Smooth muscle cell (in vitro differentiated cells): ENCODE measurements at regions not wholly inside any gene's neighbourhood (a gene's known extent, or its start where the extent isn't known, plus 50 kb on each side); places are given as distances from the start of the nearest gene placed in this dataset.

Experiments used
- DNase-seq: peaks from one replicate; lab custom pipeline; 2025; ENCODE audit not compliant: unreplicated experiment; lab: John Stamatoyannopoulos, UW
- H2AFZ ChIP-seq: fragments of 200-600 bp; sonication (generic); 2 replicates; pipeline ENCODE4 v1.6.0; 2016; ENCODE audit warnings: antibody characterized with exemption, low read depth, mild to moderate bottlenecking
- H3F3A ChIP-seq: fragments of 200-600 bp; sonication (generic); 2 replicates; pipeline ENCODE4 v1.6.0; 2017; ENCODE audit warnings: antibody characterized with exemption, low read depth
- H3K27ac ChIP-seq: fragments of 200-600 bp; sonication (generic); 2 replicates; pipeline ENCODE4 v1.5.1; 2016; ENCODE audit warnings: low read depth, mild to moderate bottlenecking
- H3K27me3 ChIP-seq: fragments of 200-600 bp; sonication (generic); 2 replicates; pipeline ENCODE4 v1.6.1; 2016; ENCODE audit warnings: low read depth, mild to moderate bottlenecking
- H3K36me3 ChIP-seq: fragments of 200-600 bp; sonication (generic); 2 replicates; pipeline ENCODE4 v1.5.1; 2016; ENCODE audit warnings: low read depth
- H3K4me1 ChIP-seq: fragments of 200-600 bp; sonication (generic); 2 replicates; pipeline ENCODE4 v1.5.1; 2016; ENCODE audit warnings: low read depth
- H3K4me2 ChIP-seq: fragments of 200-600 bp; sonication (generic); 2 replicates; pipeline ENCODE4 v1.6.0; 2016; ENCODE audit warnings: mild to moderate bottlenecking
- H3K4me3 ChIP-seq: fragments of 200-600 bp; sonication (generic); 2 replicates; pipeline ENCODE4 v1.5.1; 2016; ENCODE audit warnings: mild to moderate bottlenecking
- H3K79me2 ChIP-seq: fragments of 200-600 bp; sonication (generic); 2 replicates; pipeline ENCODE4 v1.6.0; 2016; ENCODE audit warnings: low read depth, mild to moderate bottlenecking
- H3K9ac ChIP-seq: fragments of 200-600 bp; sonication (generic); 2 replicates; pipeline ENCODE4 v1.6.0; 2016; ENCODE audit warnings: low read depth
- H3K9me3 ChIP-seq: fragments of 200-600 bp; sonication (generic); replicated peaks from 2 replicates; pipeline ENCODE4 v1.5.1; 2016; ENCODE audit warnings: low read depth
- H4K20me1 ChIP-seq: fragments of 200-600 bp; sonication (generic); 2 replicates; pipeline ENCODE4 v1.6.0; 2016; ENCODE audit warnings: low read depth
- CTCF ChIP-seq: fragments of 200-600 bp; sonication (generic); IDR thresholded peaks from 2 replicates; pipeline ENCODE4 v1.5.1; 2017; ENCODE audit warnings: borderline replicate concordance, mild to moderate bottlenecking, antibody characterized with exemption; ENCODE audit not compliant: insufficient read depth, poor library complexity, severe bottlenecking
- WGBS: methylation state at CpG from one replicate; pipeline ENCODE4 v1.1.7; 2016; ENCODE audit warnings: low lambda C conversion rate; 5-methylcytosine and 5-hydroxymethylcytosine counted together

GRCh38 chr9:708551-709432 is 132.7 kb upstream of the DMRT1 start:
- H4K20me1 ChIP-seq = no peaks in the 10 kb centered on the region
- H3K9ac ChIP-seq = no peak overlapping the region
- no peaks in the 10 kb centered on the region for H3K27me3 ChIP-seq
- peak overlapping the region; percentile 70 for H3K4me2 ChIP-seq
- peak overlapping the region; percentile 59 for H3K27ac ChIP-seq
- H3K4me3 ChIP-seq = peak overlapping the region; percentile 35
- no peak for DNase-seq
- 53% methylated on average over 9 of the region's 9 CpGs for WGBS
- TF ChIP-seq CTCF = no peak
- peaks cover 11% of the 10 kb centered on the region for H3K4me1 ChIP-seq
- H3K9me3 ChIP-seq = no peaks in the 10 kb centered on the region
- H3F3A ChIP-seq = peaks cover 5% of the 10 kb centered on the region
- H3K79me2 ChIP-seq = peaks cover 14% of the 10 kb centered on the region
- no peak overlapping the region for H2AFZ ChIP-seq
- no peaks in the 10 kb centered on the region for H3K36me3 ChIP-seq

- Histone ChIP-seq H3K4me1 (peaks cover 7% of the 10 kb centered on the region), H3K79me2 (peaks cover 17% of the 10 kb centered on the region), H3F3A (peaks cover 5% of the 10 kb centered on the region), H3K27me3 (no peaks in the 10 kb centered on the region), H3K9me3 (no peaks in the 10 kb centered on the region), H3K4me3 (no peak overlapping the region), H3K36me3 (no peaks in the 10 kb centered on the region), H4K20me1 (no peaks in the 10 kb centered on the region), H3K27ac (no peak overlapping the region), H2AFZ (no peak overlapping the region), H3K9ac (no peak overlapping the region), H3K4me2 (no peak overlapping the region)
- no peak for TF ChIP-seq CTCF
- 97% methylated on average over 14 of the region's 14 CpGs for WGBS
- DNase-seq = no peak
Observed at GRCh38 chr9:710951-711745, 130.3 kb upstream of the DMRT1 start.

GRCh38 chr9:711761-712553 is 129.5 kb upstream of the DMRT1 start:
- H3K79me2 ChIP-seq = peaks cover 17% of the 10 kb centered on the region
- WGBS = 97% methylated on average over 22 of the region's 22 CpGs
- no peak overlapping the region for H2AFZ ChIP-seq

More at GRCh38 chr9:711761-712553, 129.5 kb upstream of the DMRT1 start:
- no peak overlapping the region for H3K4me2 ChIP-seq
- no peaks in the 10 kb centered on the region for H4K20me1 ChIP-seq
- no peaks in the 10 kb centered on the region for H3K27me3 ChIP-seq
- H3K27ac ChIP-seq = no peak overlapping the region
- no peak overlapping the region for H3K9ac ChIP-seq
- no peaks in the 10 kb centered on the region for H3K4me1 ChIP-seq
- no peak for TF ChIP-seq CTCF
- no peaks in the 10 kb centered on the region for H3K9me3 ChIP-seq
- no peaks in the 10 kb centered on the region for H3K36me3 ChIP-seq
- no peak overlapping the region for H3K4me3 ChIP-seq
- H3F3A ChIP-seq = peaks cover 5% of the 10 kb centered on the region
- DNase-seq = no peak
